Spleen (tissue), 11 donors: ENCODE measurements at regions not wholly inside any gene's neighbourhood (a gene's known extent, or its start where the extent isn't known, plus 50 kb on each side); places are given as distances from the start of the nearest gene placed in this dataset.

ENCODE experiments used
- DNase-seq: peaks from one replicate; pipeline ENCODE4 v3.0.0-alpha.2; 2020
- H3K27ac ChIP-seq, 8 donors: fragments of 200-600 bp; sonication (generic) in 7 of 8; 1 replicate in 4 of 8; 2 replicates in 4 of 8; pipeline versions ENCODE4 v1.5.0 to v1.8.0; 2016 to 2021; ENCODE audit warnings: inconsistent platforms in 4 of 8, mild to moderate bottlenecking in 4 of 8, moderate library complexity in 1 of 8
- H3K27me3 ChIP-seq, 7 donors: fragments of 200-600 bp; sonication (generic) in 6 of 7; replicated peaks in 1 of 7; 1 replicate in 4 of 7; 2 replicates in 3 of 7; pipeline versions ENCODE4 v1.5.0 to v1.8.0; 2016 to 2021; ENCODE audit warnings: inconsistent platforms in 3 of 7, mild to moderate bottlenecking in 1 of 7
- H3K36me3 ChIP-seq, 6 donors: fragments of 200-600 bp; sonication (generic) in 5 of 6; 1 replicate in 4 of 6; 2 replicates in 2 of 6; pipeline versions ENCODE4 v1.5.0 to v1.8.0; 2016 to 2021; ENCODE audit warnings: inconsistent platforms in 2 of 6
- H3K4me1 ChIP-seq, 6 donors: fragments of 200-600 bp; sonication (generic) in 5 of 6; 1 replicate in 3 of 6; 2 replicates in 3 of 6; pipeline versions ENCODE4 v1.5.0 to v1.8.0; 2016 to 2021; ENCODE audit warnings: inconsistent platforms in 3 of 6
- H3K4me3 ChIP-seq, 8 donors: fragments of 200-600 bp; sonication (generic) in 7 of 8; 1 replicate in 4 of 8; 2 replicates in 4 of 8; pipeline versions ENCODE4 v1.5.0 to v1.8.0; 2016 to 2021; ENCODE audit warnings: inconsistent platforms in 4 of 8, mild to moderate bottlenecking in 4 of 8, moderate library complexity in 2 of 8
- H3K9me3 ChIP-seq, 8 donors: fragments of 200-600 bp; sonication (generic) in 7 of 8; 1 replicate in 4 of 8; 2 replicates in 4 of 8; pipeline versions ENCODE4 v1.5.0 to v1.8.0; 2016 to 2021; ENCODE audit warnings: inconsistent platforms in 4 of 8
- POLR2A ChIP-seq, 3 donors: fragments of 450-650 bp; IDR thresholded peaks; one replicate each; pipeline ENCODE4 v1.5.1; 2017; ENCODE audit warnings: antibody characterized with exemption in 3 of 3, mild to moderate bottlenecking in 1 of 3
- POLR2AphosphoS5 ChIP-seq, 3 donors: sonication (generic); formaldehyde crosslinking; IDR thresholded peaks; one replicate each; pipeline ENCODE4 v1.5.1; 2017; ENCODE audit warnings: antibody characterized with exemption in 3 of 3
- WGBS, 5 donors: extraction: QIAGEN DNeasy Blood & Tissue Kit in 3 of 5; methylation state at CpG; one replicate each; pipeline versions ENCODE4 v1.1.5 to v1.1.7; 2013 to 2018; 5-methylcytosine and 5-hydroxymethylcytosine counted together
- intact Hi-C: fragments of 100-400 bp; cut with DNase I; formaldehyde crosslinking; loops from one replicate; pipeline ENCODE4 v1.15.0; 2023; ENCODE audit warnings: low total_unique reads
- TF ChIP-seq, protein P1 (sequence below), 11 experiments: fragments of 200-600 bp in 7 of 11; fragments of 450-650 bp in 4 of 11; sonication (generic) in 4 of 11; IDR thresholded peaks in 8 of 11; conservative IDR thresholded peaks in 3 of 11; 1 replicate in 7 of 11; 2 replicates in 4 of 11; pipeline versions ENCODE4 v1.4.0 to v1.8.0; 2016 to 2021; ENCODE audit warnings: antibody characterized with exemption in 11 of 11, inconsistent platforms in 4 of 11, mild to moderate bottlenecking in 1 of 11
- donor health status: healthy with polysubstance abuse.
- donor health status: DM: no; HTN: no; CAD: no; lungs with moderate emphysema.
- donor health status: DM: no; HTN: no; CAD: no.
- donor health status: Bipolar disorder and iron deficiency.
- donor health status: healthy.
- donor health status: DM: no; HTN: no; CAD: no.
- donor health status: DM: yes; HTN: yes; CAD: no.

DNA sequence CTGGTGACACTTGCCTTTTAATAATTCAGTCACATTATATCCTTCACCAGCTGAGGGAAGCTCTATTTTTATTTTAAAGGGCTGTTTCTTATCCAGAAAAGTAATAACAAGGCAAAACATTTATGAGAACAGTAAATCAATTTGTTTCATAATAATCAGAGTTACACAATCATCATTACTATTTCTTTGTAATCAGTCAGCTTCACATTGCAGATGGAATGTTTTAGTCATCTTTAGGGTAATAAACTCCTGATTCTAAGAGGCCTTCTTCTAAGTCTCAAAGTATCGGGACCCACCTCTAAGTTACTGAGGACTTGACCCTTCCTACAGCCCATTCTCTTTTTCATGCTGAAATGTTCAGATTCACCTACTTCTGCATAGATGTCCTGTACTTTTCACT lies 298.3 kb upstream of the TGFBR2 start:
- H3K36me3 ChIP-seq: no peaks in the 10 kb centered on the region
- 67 to 100% (median 89%) methylated on average over 1 of the region's 1 CpG for WGBS, 5 donors
- H3K27me3 ChIP-seq: no peaks in the 10 kb centered on the region
- intact Hi-C loops: no loop called here
- peaks cover 0 to 5% (median 0%) of the 10 kb centered on the region in 6 donors for H3K4me1 ChIP-seq
- no peak for DNase-seq
- no peak for TF ChIP-seq POLR2A (IDR thresholded peaks at IDR 0.05)
- no peak for TF ChIP-seq POLR2AphosphoS5 (IDR thresholded peaks at IDR 0.05)
- TF ChIP-seq, protein P1, sequence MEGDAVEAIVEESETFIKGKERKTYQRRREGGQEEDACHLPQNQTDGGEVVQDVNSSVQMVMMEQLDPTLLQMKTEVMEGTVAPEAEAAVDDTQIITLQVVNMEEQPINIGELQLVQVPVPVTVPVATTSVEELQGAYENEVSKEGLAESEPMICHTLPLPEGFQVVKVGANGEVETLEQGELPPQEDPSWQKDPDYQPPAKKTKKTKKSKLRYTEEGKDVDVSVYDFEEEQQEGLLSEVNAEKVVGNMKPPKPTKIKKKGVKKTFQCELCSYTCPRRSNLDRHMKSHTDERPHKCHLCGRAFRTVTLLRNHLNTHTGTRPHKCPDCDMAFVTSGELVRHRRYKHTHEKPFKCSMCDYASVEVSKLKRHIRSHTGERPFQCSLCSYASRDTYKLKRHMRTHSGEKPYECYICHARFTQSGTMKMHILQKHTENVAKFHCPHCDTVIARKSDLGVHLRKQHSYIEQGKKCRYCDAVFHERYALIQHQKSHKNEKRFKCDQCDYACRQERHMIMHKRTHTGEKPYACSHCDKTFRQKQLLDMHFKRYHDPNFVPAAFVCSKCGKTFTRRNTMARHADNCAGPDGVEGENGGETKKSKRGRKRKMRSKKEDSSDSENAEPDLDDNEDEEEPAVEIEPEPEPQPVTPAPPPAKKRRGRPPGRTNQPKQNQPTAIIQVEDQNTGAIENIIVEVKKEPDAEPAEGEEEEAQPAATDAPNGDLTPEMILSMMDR (IDR thresholded peaks at IDR 0.05 in 8 of 11, conservative IDR thresholded peaks at IDR 0.05 in 3 of 11): no peak
- peaks cover 0 to 7% (median 4%) of the 10 kb centered on the region in 8 donors for H3K9me3 ChIP-seq
- H3K27ac ChIP-seq: peak overlapping the region in 1 of 8 donors; percentile 19
- no peak overlapping the region for H3K4me3 ChIP-seq

DNA sequence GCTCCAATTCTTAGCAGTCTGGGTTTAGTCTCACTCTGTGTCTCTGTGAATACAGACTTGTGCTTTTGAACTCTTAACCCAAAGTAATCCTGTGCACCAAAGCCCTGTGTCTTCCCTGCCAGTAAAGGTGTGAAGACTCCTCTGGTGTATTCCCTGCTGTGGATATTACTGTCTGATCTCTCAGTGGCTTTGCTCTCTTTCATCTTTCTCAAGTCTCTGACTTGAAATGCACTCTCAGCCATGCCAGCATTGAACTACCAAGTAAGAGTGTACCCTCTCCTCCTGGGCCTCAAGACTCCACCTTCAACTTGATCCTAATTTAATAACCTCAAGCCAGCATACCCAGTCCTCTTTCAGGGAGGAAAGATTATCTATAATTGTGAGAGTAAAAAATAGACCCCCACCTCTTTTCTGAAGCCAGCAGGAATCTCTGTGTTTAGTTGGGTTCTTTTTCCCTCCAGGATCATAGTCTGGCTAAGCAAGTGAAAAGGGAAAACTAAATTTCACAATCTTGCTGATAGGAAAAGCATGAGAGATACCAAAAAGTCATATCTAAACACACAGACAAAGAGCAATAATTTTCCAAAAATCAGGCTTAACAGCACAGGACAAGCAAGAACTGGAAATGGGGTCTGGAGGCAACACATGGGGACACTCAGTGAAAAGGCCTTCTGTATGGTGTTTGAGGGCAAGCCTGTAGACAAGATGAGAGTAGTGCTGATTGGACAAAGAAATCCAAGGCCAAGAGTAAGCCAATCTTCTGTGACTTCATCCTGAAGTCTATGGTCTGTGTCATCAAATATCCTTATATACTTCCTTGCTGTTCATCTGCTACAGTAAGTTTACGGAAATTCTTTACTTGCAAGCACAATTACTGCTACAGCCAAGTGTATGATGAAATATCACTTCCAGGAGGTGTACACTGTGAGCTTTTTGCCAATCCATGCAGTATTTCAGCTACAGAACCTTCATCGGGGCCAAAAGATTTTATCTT lies 296.1 kb upstream of the TGFBR2 start:
- Histone ChIP-seq H3K4me3 (no peak overlapping the region), H3K36me3 (no peaks in the 10 kb centered on the region), H3K9me3 (no peaks in the 10 kb centered on the region), H3K4me1 (peaks cover 0 to 6% (median 1%) of the 10 kb centered on the region in 6 donors), H3K27me3 (no peaks in the 10 kb centered on the region), H3K27ac (no peak overlapping the region)
- WGBS, 5 donors: 87 to 100% (median 96%) methylated on average over 2 of the region's 2 CpGs
- intact Hi-C loops: loop anchor here (10.0 kb wide), 1 partner anchor 395 kb away; no protein-coding TSS in a partner anchor
- DNase-seq: no peak
- TF ChIP-seq, protein P1 (IDR thresholded peaks at IDR 0.05 in 8 of 11, conservative IDR thresholded peaks at IDR 0.05 in 3 of 11): no peak
- TF ChIP-seq POLR2A (IDR thresholded peaks at IDR 0.05) (no peak), POLR2AphosphoS5 (IDR thresholded peaks at IDR 0.05) (no peak)

DNA sequence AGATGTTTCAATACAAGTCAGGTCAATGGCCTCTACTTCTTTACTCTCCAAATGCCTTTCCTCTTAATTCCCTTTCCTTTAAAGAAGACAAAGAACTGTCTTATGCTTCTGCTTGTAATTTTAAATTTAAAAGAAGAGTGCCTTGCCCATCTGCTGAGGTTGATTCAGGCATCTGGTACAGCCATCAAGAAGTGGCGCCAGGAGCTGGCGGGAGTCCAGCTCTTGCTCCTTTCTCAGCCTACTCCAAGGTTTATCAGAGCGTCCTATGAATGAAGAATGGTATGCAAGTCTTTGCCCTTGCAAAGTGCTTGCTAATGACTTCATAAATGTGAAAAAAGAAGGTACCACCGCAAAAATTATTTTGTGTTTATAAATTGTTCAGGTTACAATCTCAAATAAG lies 294.6 kb upstream of the TGFBR2 start:
- intact Hi-C loops: loop anchor here (10.0 kb wide), 1 partner anchor 393 kb away; no protein-coding TSS in a partner anchor
- Histone ChIP-seq H3K4me1 (peaks cover 0 to 10% (median 2%) of the 10 kb centered on the region in 6 donors), H3K27ac (no peak overlapping the region), H3K4me3 (no peak overlapping the region), H3K27me3 (no peaks in the 10 kb centered on the region), H3K9me3 (peaks cover 0 to 3% (median 0%) of the 10 kb centered on the region in 8 donors), H3K36me3 (no peaks in the 10 kb centered on the region)
- 94 to 100% (median 97%) methylated on average over 4 of the region's 4 CpGs for WGBS, 5 donors
- TF ChIP-seq POLR2AphosphoS5 (IDR thresholded peaks at IDR 0.05): no peak
- TF ChIP-seq, protein P1 (IDR thresholded peaks at IDR 0.05 in 8 of 11, conservative IDR thresholded peaks at IDR 0.05 in 3 of 11): no peak
- no peak for TF ChIP-seq POLR2A (IDR thresholded peaks at IDR 0.05)
- DNase-seq: no peak

DNA sequence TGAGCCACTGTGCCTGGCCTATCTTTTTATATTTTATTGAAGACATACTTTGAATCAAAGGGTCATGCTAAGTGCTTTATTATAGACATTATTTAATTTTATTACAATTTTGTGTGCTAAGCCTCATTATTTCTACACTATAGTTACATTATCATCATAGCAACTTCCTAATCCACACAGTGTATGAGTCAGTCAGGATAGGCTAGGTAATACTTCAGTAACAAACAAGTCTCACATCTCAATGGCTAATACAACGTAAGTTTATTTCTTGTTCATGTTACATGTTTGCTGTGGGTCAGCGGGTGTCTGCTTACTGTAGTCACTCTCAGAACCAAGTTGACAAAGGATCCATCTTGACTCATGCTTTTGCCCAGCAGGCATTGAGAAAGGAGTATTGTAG lies 292.6 kb upstream of the TGFBR2 start:
- Histone ChIP-seq H3K9me3 (peaks cover 0 to 5% (median 0%) of the 10 kb centered on the region in 8 donors), H3K27ac (peak overlapping the region in 3 of 8 donors; percentile 11 to 35 (median 17)), H3K36me3 (no peaks in the 10 kb centered on the region), H3K27me3 (no peaks in the 10 kb centered on the region), H3K4me3 (no peak overlapping the region), H3K4me1 (peaks cover 0 to 7% (median 0%) of the 10 kb centered on the region in 6 donors)
- TF ChIP-seq POLR2A (IDR thresholded peaks at IDR 0.05): no peak
- TF ChIP-seq, protein P1 (IDR thresholded peaks at IDR 0.05 in 8 of 11, conservative IDR thresholded peaks at IDR 0.05 in 3 of 11): no peak
- no peak for TF ChIP-seq POLR2AphosphoS5 (IDR thresholded peaks at IDR 0.05)
- WGBS, 5 donors: 96 to 100% (median 99%) methylated on average over 2 of the region's 2 CpGs
- intact Hi-C loops: loop anchor here (10.0 kb wide), 1 partner anchor 391 kb away; no protein-coding TSS in a partner anchor
- DNase-seq: no peak
